RPMI8226 (cell line): ENCODE measurements at regions not wholly inside any gene's neighbourhood (a gene's known extent, or its start where the extent isn't known, plus 50 kb on each side); places are given as distances from the start of the nearest gene placed in this dataset.

Experiments used
- DNase-seq: peaks from one replicate; pipeline ENCODE4 v3.0.0-alpha.2; 2015

DNA sequence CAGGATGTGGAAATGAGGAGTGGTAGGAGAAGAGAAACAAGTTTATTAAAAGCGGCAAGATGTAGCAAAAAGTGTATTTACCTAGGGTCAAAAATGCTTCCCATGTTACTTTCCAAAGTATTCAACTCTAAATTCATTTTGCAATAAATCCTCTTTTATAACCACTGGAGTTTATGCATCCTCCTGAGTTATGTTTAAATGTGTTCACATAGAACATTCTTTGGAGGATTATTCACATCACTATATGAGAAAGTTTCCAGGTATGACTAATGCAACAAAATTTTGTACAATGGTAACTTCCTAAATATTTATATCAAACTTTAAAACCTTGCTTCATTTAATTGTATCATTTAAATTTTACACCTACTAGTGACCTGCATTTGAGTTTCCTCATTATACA lies 870.6 kb upstream of the SLIT2 start:
- no peak for DNase-seq

DNA sequence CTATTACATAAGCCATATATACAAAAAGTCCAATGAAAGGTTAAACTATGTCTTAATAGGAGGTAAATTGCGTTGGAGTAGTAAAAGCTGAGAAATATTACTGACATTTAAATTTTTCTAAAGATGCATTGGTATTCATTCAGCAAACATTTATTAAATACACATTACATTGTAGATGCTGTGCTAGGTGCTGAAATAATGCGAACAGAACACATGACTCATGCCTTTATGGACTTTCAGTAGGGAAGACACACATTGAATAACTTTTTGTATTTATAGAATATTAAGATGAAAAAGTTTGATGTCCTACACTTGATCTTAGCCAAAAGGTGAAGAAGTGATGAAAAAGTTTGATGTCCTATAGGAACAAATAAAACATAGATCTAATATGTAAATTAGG lies 871.1 kb upstream of the SLIT2 start:
- DNase-seq: no peak

DNA sequence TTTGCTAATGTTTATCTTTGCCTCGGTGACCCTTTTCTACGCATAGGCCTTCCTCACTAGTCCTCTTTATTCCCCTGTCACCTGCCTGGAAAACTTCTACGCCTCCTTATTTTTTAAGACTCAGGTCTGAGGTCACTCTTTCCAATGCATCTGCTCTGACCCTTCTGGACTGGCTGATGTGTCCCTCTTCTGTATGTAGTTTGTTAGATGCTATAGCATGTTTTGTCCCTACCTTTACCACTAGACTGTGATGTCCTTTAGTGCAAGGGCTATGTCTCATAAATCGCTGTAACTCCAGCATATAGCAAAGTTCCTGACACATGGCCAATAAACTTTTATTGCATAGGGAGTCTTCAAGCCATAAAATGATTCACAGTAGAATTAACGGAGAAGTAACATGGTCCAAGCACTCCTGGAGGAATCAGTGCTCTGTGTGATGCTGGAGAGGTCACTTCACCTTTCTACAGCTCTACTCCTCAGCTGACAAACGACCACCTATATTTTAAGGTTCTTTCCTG lies 872.5 kb upstream of the SLIT2 start:
- no peak for DNase-seq

DNA sequence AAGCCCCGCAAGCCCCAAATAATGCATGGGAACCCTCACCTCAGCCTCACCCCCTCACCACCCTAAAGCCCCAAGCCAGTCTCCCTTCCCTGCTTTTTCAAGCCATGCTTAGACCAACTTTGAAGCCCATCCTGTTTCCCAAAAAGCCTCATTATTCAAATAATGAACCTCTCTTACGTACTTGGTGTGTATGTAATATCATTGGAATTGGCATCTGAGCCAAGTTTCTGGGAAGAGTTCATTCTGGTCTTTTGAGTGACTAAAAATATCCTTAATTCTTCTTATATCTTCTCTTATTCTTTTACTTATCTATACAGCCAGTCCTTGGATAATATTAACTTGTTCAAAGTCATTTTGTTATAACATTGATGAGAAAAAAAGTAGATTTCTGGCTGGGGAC lies 875.8 kb upstream of the SLIT2 start:
- no peak for DNase-seq

DNA sequence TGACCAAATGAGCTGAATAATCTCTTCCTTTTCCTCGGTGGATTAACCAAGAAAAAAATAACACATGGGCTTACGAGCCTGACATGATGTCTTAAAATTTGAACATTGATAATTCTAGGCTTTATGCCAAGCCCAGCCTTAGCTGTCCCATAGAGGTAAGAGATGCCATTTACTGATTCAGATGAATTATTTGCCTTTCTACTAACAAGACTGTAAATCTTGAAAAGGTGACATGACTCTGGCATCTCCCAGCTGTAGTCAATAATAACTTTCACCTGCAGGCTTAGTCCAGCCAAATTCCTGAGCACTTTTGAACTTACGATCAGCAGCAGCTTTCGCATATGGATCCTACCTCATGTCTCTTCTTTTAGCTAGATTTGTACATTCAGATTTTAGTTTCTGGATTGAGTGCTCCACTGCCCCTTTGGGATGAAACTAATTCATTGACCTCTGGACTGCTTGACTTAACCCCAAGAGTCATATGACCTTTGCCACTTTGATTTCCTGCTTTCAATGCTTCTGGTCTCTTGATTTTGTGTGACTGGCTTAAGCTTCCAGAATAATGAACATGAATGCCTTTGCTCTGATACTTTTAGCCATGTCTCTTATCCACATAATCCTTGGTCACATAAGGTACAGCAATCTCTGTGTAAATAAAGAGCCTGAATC lies 876.4 kb upstream of the SLIT2 start:
- no peak for DNase-seq

DNA sequence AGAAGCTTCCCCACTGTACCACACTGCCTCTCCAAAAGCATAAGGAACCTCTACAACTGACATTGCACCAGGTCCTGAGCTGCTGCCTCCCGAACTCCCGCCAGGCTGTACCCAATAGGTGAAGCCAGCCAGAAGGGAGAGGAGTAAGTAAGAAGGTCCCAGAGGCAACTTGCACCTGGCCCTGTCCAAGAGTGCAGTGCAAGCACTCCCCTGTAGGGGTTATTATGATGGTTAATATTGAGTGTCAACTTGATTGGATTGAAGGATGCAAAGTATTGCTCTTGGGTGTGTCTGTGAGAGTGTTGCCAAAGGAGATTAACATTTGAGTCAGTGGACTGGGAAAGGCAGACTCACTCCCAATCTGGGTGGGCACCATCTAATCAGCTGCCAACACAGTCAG lies 879.3 kb upstream of the SLIT2 start:
- DNase-seq: no peak

DNA sequence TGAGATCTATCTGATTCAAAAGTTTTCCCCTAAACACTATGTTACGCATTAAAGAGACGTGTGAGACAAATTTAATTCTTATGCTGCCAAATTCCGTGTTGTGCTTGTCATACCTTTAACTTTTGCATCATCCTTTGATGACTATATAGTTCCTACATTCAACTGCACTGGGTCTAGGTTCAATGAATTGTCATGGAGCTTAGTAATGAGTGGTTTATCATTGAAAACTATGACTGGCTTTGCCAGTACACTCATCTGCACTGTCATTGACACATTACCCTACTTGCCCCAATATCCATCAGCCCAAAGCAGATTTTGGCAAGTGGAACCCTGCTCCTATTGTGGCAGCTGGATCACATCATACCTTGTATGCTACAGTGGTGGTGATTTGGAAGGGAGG lies 882.9 kb upstream of the SLIT2 start:
- no peak for DNase-seq

DNA sequence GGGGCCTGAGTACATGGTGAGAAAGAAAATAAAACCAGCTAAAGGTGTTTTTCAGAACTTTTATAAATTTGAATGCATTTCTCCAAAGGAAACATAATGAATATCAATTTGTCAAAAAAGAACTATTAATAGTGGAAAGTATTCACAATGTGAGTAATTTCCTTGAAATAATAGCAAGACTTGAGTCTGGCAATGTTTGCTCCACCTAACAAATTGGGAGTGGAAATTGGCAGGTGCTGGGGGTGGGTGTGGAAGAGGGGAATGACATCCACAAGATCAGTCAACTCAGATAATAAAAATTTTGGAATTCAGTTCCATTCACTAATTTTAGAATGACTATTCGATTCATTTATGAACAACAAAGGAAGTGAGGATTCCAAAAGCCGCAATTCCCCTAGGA lies 884.8 kb upstream of the SLIT2 start:
- no peak for DNase-seq

DNA sequence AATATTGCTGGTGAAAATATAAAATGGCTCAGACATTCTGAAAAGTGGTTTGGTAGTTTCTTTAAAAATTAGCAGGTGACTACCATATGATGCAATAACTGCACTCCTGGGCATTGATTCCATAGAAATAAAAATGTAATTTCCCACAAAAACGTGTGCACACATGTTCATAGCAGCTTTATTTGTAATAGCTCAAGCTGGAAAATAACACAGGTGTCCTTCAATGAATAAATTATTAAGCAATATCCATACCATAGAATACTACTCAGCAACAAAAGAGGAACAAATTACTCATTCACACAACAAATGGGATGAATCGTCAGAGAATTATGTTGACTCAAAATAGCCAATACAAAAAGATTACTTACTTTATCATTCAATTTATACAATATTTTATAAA lies 893.7 kb upstream of the SLIT2 start:
- DNase-seq: no peak

DNA sequence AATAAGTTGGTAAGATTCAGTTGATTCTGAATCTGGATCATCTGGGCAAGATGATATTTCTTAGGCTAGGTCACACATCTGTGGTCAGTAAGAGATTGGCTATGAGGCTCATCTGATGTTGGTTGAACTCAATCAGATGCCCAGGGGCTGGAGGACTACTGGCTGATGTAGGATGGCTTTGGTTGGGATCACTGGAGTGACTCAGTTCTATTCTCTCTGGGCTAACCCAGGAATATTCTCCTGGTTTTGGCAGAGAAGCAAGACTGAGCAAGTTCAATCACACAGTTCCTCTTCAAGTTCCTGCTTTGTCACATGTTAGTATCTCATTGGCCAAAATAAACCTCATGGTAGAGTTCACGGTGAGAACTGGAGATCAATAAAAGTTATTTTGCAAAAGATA lies 902.3 kb upstream of the SLIT2 start:
- no peak for DNase-seq

DNA sequence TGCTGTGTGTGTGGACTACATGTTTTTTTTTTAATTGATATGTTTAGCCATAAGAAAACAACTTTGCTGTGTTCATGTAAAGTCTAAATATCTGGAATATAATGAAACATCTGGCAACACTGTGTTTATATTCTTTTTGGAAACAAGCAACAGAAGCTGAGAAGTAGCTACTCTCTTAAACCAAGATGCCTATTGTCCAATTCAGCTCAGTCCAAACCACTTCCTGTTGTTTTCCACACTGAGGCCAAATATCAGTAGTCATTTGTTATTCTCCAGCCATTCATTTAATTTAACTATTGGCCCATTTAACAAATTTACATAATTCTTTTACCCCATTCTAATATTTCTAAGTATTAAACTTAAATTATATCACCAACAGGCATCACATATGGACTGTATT lies 903.0 kb upstream of the SLIT2 start:
- DNase-seq: no peak

DNA sequence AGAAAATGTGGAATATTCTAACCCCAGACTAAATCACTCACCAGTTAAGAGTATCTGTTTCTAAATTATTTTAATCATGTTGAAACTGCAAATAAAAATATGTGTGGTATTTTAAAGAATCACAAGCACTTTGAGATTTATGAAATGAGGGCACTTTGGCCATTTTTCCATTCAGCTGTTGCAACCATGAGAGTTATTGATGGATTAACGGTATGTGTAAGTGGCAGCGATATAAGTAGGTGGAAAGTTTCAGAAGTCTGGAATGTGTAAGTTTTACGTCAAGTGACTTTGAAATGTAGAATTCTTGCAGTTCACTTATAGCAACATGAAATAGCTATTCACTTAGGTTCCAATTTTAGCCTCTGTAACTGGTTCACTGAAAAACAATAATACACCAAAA lies 905.1 kb upstream of the SLIT2 start:
- no peak for DNase-seq

DNA sequence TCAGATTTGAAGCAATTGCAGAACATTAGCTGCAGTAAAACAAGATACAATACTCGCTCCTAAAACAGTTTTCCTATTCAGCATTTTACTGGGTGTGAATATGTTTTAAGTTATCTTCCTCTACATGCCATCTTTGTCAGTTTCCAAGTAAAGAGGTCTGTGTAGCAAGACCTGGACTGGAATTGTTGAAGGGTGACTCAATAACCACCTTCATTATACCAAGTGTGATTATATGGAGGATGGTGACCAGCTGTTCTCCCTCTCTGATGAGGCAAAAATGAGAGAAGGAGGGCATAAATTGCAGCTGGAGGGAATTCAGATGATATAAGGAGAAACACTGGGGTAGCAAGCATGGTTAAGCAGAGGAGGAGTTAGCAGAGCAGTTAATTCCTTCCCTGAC lies 922.1 kb upstream of the SLIT2 start:
- DNase-seq: no peak

DNA sequence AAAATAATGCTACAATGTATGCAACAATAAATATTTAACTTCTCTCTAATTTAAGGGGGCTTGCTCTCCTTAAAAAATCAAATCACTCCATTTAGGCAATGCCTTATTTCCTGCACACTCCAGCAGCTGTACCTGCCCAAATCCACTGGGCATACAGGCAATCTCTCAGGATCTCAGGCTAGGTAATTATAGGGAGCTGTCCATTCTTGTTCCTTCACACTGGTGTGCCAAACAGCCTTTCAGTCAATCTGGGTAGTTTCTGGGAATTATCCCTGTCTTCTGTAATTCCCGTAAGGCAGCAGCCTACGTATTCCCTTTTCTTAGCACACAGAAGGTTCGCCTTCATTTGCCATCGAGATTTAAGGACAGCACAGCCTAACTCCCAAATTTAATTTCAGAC lies 922.6 kb upstream of the SLIT2 start:
- no peak for DNase-seq

DNA sequence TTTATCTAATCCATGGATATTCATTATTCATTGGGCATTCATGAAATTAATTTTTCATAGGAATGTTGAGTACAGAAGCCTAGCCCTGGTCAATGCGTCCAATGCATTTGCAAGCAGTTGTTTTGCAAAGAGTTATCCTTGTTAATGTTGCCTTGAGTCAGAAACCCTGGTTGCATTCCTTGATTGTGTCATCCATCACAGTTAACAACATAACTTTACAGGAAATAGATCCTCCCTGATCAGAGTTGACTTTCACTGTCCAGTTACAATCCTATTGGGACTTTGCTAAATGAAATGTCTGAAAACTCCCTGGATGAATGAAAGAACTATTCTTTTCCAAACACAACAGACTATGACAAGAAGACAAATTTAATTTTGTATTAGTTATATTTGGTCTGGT lies 924.3 kb upstream of the SLIT2 start:
- DNase-seq: no peak

DNA sequence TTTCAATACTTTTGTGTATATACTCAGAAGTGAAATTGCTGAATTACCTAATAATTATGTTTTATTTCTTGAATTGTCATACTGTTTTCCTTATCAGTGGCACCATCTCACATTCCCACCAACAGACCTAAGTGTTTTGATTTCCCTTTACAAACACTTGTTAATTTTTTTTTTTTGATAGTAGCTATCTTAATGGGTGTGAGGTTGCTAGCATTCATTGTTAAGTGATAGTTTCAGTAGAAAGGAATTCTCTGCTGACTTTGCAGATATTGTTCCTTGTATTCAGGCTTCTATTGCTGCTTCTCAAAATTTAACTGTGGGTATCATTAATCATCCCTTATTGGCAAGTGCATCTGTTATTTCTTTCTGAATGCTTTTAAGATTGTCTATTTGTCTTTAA lies 927.5 kb upstream of the SLIT2 start:
- no peak for DNase-seq

DNA sequence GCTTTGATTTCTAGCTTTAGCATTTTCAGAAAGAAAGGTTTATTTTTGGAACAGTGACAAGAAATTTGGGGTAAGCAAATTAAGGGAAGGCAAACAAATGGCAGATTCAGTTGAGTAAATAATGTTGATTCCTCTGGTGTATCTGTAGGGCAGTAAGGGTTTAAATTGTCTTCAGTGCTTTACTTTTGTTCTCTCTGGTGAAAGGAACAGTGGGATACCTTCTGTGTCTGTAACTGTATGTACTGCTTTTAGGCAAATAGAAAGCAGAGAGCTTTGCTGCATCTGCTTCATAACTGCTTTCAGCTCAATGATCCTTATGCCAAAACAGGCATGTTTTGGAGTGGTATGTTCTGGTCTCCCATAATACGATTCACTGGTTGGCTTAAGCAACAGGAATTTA lies 932.1 kb upstream of the SLIT2 start:
- no peak for DNase-seq

DNA sequence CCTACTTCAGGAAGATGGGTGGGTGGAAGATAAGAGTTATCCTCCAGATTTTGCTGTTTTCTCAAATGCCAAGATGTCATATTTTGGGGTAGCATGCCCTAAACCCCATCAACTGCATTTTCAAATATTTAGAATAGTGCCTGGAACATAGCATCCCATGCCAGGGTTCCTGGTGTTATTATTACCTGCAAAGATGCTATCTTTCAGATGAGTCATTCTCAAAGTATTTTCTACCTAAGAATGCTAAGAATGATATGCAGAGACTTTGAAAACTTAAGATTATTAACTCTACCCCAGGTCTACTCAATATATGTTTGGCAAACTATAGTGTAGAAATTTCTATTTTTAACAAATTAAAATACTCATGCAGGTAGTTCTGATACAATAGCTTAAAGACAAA lies 934.3 kb upstream of the SLIT2 start:
- no peak for DNase-seq

DNA sequence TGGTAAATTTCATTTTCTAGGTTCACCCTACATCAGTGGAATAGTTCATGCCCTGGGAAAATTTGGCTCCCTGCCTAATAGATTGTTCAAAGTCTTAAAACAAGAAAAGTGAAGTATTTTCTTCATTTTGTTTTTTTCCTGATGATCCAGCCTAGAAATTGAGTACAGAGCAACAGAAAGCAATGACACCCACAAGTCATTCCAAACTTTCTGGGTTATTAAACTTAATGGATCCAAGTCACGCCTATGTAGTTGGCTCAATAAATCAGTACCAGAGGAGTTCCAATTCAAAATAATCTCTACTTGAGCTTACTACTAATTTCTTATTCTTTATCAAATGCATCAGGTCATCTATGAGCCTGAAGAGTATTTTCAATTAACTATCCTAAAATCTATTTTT lies 937.6 kb upstream of the SLIT2 start:
- no peak for DNase-seq

DNA sequence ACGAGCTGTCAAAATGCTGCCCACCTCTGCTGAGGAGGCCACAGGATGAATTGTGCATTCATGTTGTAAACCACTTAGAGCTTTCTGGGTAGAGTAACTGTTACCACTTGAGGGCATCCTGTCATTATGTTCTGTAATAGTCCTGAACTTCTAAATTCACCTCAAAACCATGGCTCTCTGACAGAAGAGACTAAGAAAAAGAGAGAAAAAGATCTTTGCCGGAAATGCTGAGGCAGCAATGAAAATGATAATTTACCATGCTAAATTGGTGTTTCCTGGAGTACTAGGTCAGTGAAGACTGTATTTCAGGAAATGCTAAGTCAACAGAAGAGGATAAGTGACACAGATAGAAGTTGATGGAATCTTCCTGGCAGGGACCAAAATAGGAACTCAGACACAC lies 942.3 kb upstream of the SLIT2 start:
- DNase-seq: peak; percentile 8

DNA sequence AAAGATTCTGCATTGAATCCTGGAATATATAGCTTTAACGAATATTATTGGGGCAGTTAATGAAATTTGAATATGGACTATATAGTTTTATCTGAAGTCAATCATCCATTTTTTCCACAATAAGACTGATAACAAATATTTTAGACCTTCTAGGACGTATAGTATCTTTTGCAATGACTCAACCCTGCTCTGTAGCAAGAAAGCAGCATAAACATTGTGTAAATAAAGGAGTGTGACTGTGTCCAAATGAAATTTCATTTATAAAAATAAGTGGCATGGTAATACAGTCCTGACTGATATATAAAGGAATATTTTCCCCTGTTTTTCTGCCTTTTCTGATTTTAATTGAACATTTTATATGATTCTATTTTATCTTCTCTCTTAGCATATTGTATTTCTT lies 947.7 kb upstream of the SLIT2 start:
- no peak for DNase-seq

DNA sequence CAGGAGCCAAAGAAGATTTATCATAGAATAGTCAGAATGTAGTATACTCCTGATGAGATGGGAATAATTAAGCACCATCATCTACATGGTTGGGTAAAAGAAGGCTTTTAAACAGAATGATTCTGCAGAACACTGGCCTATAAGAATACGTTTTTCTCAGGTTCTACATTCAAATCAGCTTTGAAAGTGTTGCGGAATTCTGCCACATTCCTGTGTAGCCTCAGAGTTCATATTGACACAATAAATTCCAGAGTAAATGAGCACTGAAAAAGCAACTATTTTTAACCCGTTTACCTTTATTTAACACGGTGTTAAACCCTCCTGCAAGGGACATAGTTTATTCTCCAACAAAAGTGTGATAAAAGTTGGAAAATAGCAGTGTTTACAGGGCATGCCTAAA lies 950.2 kb upstream of the SLIT2 start:
- DNase-seq: no peak

DNA sequence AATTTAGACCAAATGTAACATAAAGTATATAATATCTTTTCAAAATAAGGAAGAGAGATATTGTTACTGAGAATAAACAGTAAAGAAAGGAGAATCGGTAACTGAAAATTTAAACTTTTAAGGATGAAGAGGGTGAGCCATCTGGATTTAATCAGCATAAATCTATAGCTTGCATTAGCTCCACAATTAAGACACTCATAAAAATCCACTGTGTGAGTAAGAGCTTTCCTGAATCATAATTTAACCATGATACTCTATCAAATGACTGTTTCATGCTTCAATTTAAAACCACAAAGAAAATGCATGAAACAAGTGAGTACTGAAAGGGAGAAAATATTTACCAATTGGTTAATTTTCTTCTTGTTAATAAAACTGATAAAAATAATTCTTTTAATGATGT lies 951.5 kb upstream of the SLIT2 start:
- no peak for DNase-seq

DNA sequence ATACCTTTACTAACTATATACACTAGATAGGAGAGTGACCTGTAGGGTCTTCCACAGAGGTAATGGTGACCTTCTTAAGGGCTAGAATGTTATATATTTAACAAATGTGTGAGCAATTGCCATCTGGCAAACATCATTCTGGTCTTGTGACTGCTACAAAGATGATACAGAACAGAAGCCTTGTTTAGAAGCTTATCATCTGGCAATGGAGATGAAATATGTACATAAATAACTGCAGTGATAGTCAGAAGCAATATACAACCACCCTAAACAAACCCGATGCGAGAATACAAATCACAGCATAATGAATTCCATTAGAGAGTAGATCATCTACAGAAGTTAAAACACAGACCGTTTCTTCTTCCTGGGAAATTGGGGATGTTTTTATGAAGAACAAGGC lies 952.7 kb upstream of the SLIT2 start:
- DNase-seq: no peak

DNA sequence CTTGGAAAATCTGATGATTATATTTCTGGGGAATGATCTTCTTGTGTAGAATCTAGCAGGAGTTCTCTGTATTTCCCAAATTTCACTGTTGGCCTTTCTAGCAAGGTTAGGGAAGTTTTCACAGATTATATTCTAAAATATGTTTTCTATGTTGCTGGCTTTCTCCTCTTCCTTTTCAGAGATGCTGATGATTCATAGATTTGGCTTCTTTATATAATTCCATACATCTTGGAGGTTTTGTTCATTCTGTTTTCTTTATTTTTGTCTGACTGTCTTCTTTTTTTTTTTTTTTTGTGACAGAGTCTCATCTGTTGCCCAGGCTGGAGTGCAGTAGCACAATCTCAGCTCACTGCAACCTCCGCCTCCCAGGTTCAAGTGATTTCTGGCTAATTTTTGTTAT lies 957.9 kb upstream of the SLIT2 start:
- no peak for DNase-seq

DNA sequence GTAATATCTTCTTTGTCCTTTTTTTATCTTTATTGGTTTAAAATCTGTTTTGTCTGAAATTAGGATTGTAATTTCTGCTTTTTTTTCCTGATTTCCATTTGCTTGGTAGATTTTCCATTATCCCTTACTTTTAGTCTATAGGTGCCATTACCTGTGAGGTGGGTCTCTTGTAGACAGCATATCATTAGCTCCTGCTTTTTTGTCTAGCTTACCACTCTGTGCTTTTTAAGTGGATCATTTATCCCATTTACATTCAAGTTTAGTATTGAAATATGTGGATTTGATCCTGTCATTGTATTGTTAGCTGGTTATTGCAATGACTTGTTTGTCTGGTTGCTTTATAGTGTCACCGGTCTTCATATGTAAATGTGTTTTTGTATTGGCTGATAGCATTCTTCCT lies 958.6 kb upstream of the SLIT2 start:
- no peak for DNase-seq
